HepG2 (cell line): ENCODE measurements at regions not wholly inside any gene's neighbourhood (a gene's known extent, or its start where the extent isn't known, plus 50 kb on each side); places are given as distances from the start of the nearest gene placed in this dataset.
A peak's percentile ranks its signal among the peaks of the same experiment; 100 is the strongest.

Source experiments
- ATAC-seq: fragments of 200-7000 bp; cut with Tn5 transposase; 3 replicates; pipeline ENCODE4 v1.9.1; 2020; ENCODE audit warnings: mild to moderate bottlenecking, moderate library complexity
- BruUV-seq: library from RNA; stranded (reverse); fragments of 400-500 nt; replicated peaks from 2 replicates; lab custom pipeline; 2021; lab: Mats Ljungman, UMichigan
- CTCF ChIA-PET: fragments of 300-600 bp; formaldehyde crosslinking; extraction: SDS; loops from one replicate; lab custom pipeline; 2021; ENCODE audit warnings: low total read pairs, inconsistent platforms, low intra/inter-chr PET ratio; lab: Yijun Ruan, JAX
- POLR2A ChIA-PET: fragments of 350-600 bp; sonication (Branson Sonifier 250); formaldehyde crosslinking; loops from one replicate; lab custom pipeline; 2020; ENCODE audit warnings: antibody characterized with exemption, inconsistent platforms; lab: Yijun Ruan, JAX
- DNase-seq: peaks from one replicate; pipeline ENCODE4 v3.0.0-alpha.2; 2015; ENCODE audit warnings: low spot score
- FAIRE-seq: peaks from 3 replicates; lab custom pipeline; 2011; peaks lifted over from hg19 to GRCh38; lab: Jason Lieb, UNC
- H2AFZ ChIP-seq: one replicate; pipeline ENCODE4 v1.6.1; 2011; ENCODE audit warnings: low read length, inconsistent platforms
- H3K27ac ChIP-seq: fragments of 300-600 bp; 3 replicates; pipeline ENCODE4 v1.8.0; 2011; ENCODE audit warnings: mixed run types, mild to moderate bottlenecking, mixed read lengths, low read length, inconsistent platforms; ENCODE audit not compliant: insufficient read depth; ENCODE audit errors: extremely low read length
- H3K27me3 ChIP-seq, 2 experiments: fragments of 200-600 bp in 1 of 2; 2 replicates in 1 of 2; 3 replicates in 1 of 2; pipeline versions ENCODE4 v1.6.0 to v1.8.0; 2011; ENCODE audit warnings: low read length in 2 of 2, mild to moderate bottlenecking in 2 of 2, moderate library complexity in 2 of 2, inconsistent platforms in 1 of 2; ENCODE audit not compliant: insufficient read depth in 2 of 2, control insufficient read depth in 1 of 2
- H3K36me3 ChIP-seq, 2 experiments: fragments of 200-600 bp in 1 of 2; replicated peaks in 1 of 2; 2 replicates in 1 of 2; 3 replicates in 1 of 2; pipeline versions ENCODE4 v1.5.1 to v1.8.0; 2011; ENCODE audit warnings: low read length in 2 of 2, inconsistent platforms in 1 of 2; ENCODE audit not compliant: insufficient read depth in 2 of 2, control insufficient read depth in 1 of 2
- H3K4me1 ChIP-seq: 2 replicates; pipeline ENCODE4 v1.5.1; 2012; ENCODE audit warnings: low read length, inconsistent platforms; ENCODE audit not compliant: insufficient read depth
- H3K4me2 ChIP-seq: 2 replicates; pipeline ENCODE4 v1.6.0; 2011; ENCODE audit warnings: low read depth, low read length, inconsistent platforms
- H3K4me3 ChIP-seq, 3 experiments: fragments of 200-600 bp in 1 of 3; sonication (generic), shearing (Covaris generic) in 1 of 3; replicated peaks in 1 of 3; 2 replicates each; pipeline ENCODE4 v1.5.1; 2011 to 2016; ENCODE audit warnings: low read length in 3 of 3, inconsistent platforms in 2 of 3, low read depth in 2 of 3, mild to moderate bottlenecking in 2 of 3, control low read depth in 1 of 3, mixed read lengths in 1 of 3; ENCODE audit not compliant: insufficient read depth in 1 of 3
- H3K79me2 ChIP-seq: one replicate; pipeline ENCODE4 v1.6.1; 2011; ENCODE audit warnings: low read length, inconsistent platforms; ENCODE audit not compliant: insufficient read depth
- H3K9ac ChIP-seq: 2 replicates; pipeline ENCODE4 v1.6.0; 2011; ENCODE audit warnings: mild to moderate bottlenecking, low read depth, low read length, inconsistent platforms; ENCODE audit not compliant: insufficient read depth
- H3K9me3 ChIP-seq: 2 replicates; pipeline ENCODE4 v1.5.1; 2012; ENCODE audit warnings: mild to moderate bottlenecking, low read length
- H4K20me1 ChIP-seq: 2 replicates; pipeline ENCODE4 v1.6.0; 2011; ENCODE audit warnings: inconsistent platforms, mild to moderate bottlenecking, low read length, moderate library complexity; ENCODE audit not compliant: insufficient read depth
- ARID2 ChIP-seq: sonication (generic); formaldehyde crosslinking; IDR thresholded peaks from 2 replicates; pipeline ENCODE4 v1.8.1; 2022; ENCODE audit warnings: mild to moderate bottlenecking, missing genetic modification reagents, borderline replicate concordance
- ATAD3A ChIP-seq: sonication (generic); formaldehyde crosslinking; IDR thresholded peaks from 2 replicates; pipeline ENCODE4 v1.4.0; 2020; ENCODE audit warnings: missing genetic modification reagents
- ATF7 ChIP-seq, 2 experiments: fragments of 450-650 bp in 1 of 2; sonication (generic) in 1 of 2; formaldehyde crosslinking in 1 of 2; IDR thresholded peaks; 2 replicates each; pipeline versions ENCODE4 v1.4.0 to v1.6.1; 2016 to 2020; ENCODE audit warnings: antibody characterized with exemption in 1 of 2, mild to moderate bottlenecking in 1 of 2, missing genetic modification reagents in 1 of 2
- EZH2 ChIP-seq: conservative IDR thresholded peaks from 2 replicates; pipeline ENCODE4 v1.6.1; 2012; ENCODE audit warnings: mild to moderate bottlenecking, low read depth, low read length, moderate library complexity
- FOSL1 ChIP-seq: sonication (generic); formaldehyde crosslinking; IDR thresholded peaks from 2 replicates; pipeline ENCODE4 v1.9.0; 2021; ENCODE audit warnings: missing genetic modification reagents, borderline replicate concordance
- KAT8 ChIP-seq: IDR thresholded peaks from 2 replicates; pipeline ENCODE4 v1.6.1; 2016; ENCODE audit warnings: missing genetic modification reagents, missing compliant biosample characterization
- NR3C1 ChIP-seq: sonication (generic); formaldehyde crosslinking; IDR thresholded peaks from 2 replicates; pipeline ENCODE4 v1.4.0; 2020; ENCODE audit warnings: missing genetic modification reagents
- RNF2 ChIP-seq: fragments of 450-650 bp; conservative IDR thresholded peaks from 2 replicates; pipeline ENCODE4 v1.6.1; 2016; ENCODE audit warnings: low read depth
- RXRA ChIP-seq: sonication (generic); formaldehyde crosslinking; IDR thresholded peaks from 2 replicates; pipeline ENCODE4 v1.5.1; 2020; ENCODE audit warnings: missing genetic modification reagents
- TEAD2 ChIP-seq: sonication (generic); formaldehyde crosslinking; IDR thresholded peaks from 2 replicates; pipeline ENCODE4 v1.9.0; 2021; ENCODE audit warnings: missing genetic modification reagents
- XRCC5 ChIP-seq: fragments of 200-400 bp; formaldehyde crosslinking; optimal IDR thresholded peaks from 2 replicates; pipeline ENCODE3; 2017; ENCODE audit warnings: mild to moderate bottlenecking, low read length
- ZFP90 ChIP-seq: sonication (generic); formaldehyde crosslinking; IDR thresholded peaks from 2 replicates; pipeline ENCODE4 v1.8.0; 2022; ENCODE audit warnings: missing genetic modification reagents, mild to moderate bottlenecking, inconsistent platforms, borderline replicate concordance
- ZNF382 ChIP-seq: sonication (generic); formaldehyde crosslinking; IDR thresholded peaks from 2 replicates; pipeline ENCODE4 v1.5.0; 2020; ENCODE audit warnings: missing genetic modification reagents, mild to moderate bottlenecking, borderline replicate concordance
- ZNF850 ChIP-seq: sonication (generic); formaldehyde crosslinking; conservative IDR thresholded peaks from 2 replicates; pipeline ENCODE4 v1.9.0; 2021; ENCODE audit warnings: mild to moderate bottlenecking, missing genetic modification reagents
- WGBS: methylation state at CpG from one replicate; pipeline ENCODE4 v1.1.6; 2017; ENCODE audit warnings: low lambda C conversion rate; 5-methylcytosine and 5-hydroxymethylcytosine counted together
- in situ Hi-C: cut with HindIII; loops from 2 replicates; pipeline ENCODE4 v1.10.0; 2017; ENCODE audit warnings: low pct_unique_long_range_greater_than_20kb; ENCODE audit not compliant: extremely low pct_ligation_motif_present
- intact Hi-C: fragments of 100-400 bp; cut with micrococcal nuclease; formaldehyde crosslinking; loops from one replicate; pipeline ENCODE4 v1.10.0; 2022; ENCODE audit not compliant: unreplicated experiment
- TF ChIP-seq, protein P1 (sequence below): sonication (generic); formaldehyde crosslinking; IDR thresholded peaks from 2 replicates; pipeline ENCODE4 v1.4.0; 2020; ENCODE audit warnings: missing genetic modification reagents, low read depth, mild to moderate bottlenecking, borderline replicate concordance
- TF ChIP-seq, protein P2 (sequence below): sonication (generic); formaldehyde crosslinking; IDR thresholded peaks from 2 replicates; pipeline ENCODE4 v1.5.1; 2020; ENCODE audit warnings: missing genetic modification reagents, mild to moderate bottlenecking, borderline replicate concordance
- TF ChIP-seq, protein P3 (sequence below): IDR thresholded peaks from 2 replicates; pipeline ENCODE4 v1.6.1; 2016; ENCODE audit warnings: low read depth, borderline replicate concordance

DNA sequence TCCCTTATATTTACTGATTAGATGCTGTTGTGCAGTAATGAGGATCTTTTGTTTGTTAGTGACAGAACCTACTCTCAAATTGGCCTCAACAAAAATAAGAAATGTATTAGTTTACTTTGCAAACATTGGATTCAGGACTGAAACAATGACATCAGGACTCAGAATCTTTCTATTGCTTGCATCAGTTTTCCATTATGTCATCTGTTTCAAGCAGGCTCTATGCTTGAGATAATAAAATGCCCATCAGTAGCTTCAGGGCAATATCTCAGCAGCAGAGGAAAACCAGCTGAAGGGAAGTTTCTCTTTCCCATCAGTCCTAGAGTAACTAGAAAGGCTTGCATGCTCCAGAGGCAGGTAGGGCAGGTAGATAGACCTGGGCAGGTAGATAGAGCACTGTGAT lies 375.5 kb upstream of the SLC8A1 start:
- Histone ChIP-seq H3K36me3 (no peaks in the 10 kb centered on the region), H2AFZ (no peak overlapping the region), H3K79me2 (no peaks in the 10 kb centered on the region), H3K9ac (no peak overlapping the region), H3K27ac (no peak overlapping the region)
- in situ Hi-C loops: no loop called here
- BruUV-seq: no TSS peak
- POLR2A ChIA-PET: no interaction called here
- DNase-seq: no peak
- intact Hi-C loops: no loop called here
- no peak for TF ChIP-seq ARID2 (CRISPR knock-in tag)
- TF ChIP-seq ATF7 (IDR thresholded peaks at IDR 0.05): peak; percentile 45
- TF ChIP-seq ATF7 (CRISPR knock-in tag; IDR thresholded peaks at IDR 0.05): no peak
- TF ChIP-seq, all 625 proteins: peak for 1
- FAIRE-seq (no peak), ATAC-seq (no peak)
- H3K27me3 ChIP-seq: no peaks in the 10 kb centered on the region
- H3K4me3 ChIP-seq: no peak overlapping the region
- no peak overlapping the region for H3K4me2 ChIP-seq
- no peaks in the 10 kb centered on the region for H3K4me1 ChIP-seq
- H4K20me1 ChIP-seq: no peaks in the 10 kb centered on the region
- no peaks in the 10 kb centered on the region for H3K9me3 ChIP-seq
- CTCF ChIA-PET: no interaction called here

DNA sequence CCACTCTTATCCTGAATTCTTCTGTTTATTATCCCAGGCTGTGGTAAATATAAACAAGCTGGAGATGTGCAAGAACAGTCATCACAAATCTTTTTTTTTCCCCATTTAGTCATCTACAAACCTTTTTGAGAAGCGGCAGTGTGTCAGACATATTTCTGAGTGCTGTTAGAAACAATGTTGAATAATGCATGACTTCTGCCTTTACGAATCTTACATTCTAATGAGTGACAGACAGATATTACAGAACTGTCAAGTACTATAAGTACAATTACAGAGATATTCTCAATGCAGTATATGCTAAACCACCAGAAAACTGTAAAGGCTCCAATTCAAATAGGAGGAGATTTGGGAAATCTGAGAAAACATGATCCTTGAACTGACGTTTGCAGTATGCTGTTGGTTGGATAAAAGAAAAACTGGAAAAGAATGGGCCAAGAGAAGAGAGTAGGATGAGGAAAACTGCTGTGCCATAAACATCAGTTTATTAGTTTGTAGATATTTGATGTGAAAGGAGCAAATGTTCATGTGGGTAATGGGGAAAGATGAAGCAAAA lies 379.5 kb upstream of the SLC8A1 start:
- no peak overlapping the region for H3K4me3 ChIP-seq
- no peaks in the 10 kb centered on the region for H3K4me1 ChIP-seq
- H3K27me3 ChIP-seq: no peaks in the 10 kb centered on the region
- POLR2A ChIA-PET: no interaction called here
- DNase-seq: no peak
- no peak for FAIRE-seq
- in situ Hi-C loops: no loop called here
- under 1% methylated on average over 3 of the region's 3 CpGs for WGBS
- H3K4me2 ChIP-seq: no peak overlapping the region
- CTCF ChIA-PET: no interaction called here
- H3K9me3 ChIP-seq: no peaks in the 10 kb centered on the region
- H4K20me1 ChIP-seq: no peaks in the 10 kb centered on the region
- no peaks in the 10 kb centered on the region for H3K79me2 ChIP-seq
- no peak overlapping the region for H3K9ac ChIP-seq
- ATAC-seq: no peak
- intact Hi-C loops: no loop called here
- no TSS peak for BruUV-seq
- no peak overlapping the region for H3K27ac ChIP-seq
- no peak overlapping the region for H2AFZ ChIP-seq
- H3K36me3 ChIP-seq: no peaks in the 10 kb centered on the region
- TF ChIP-seq NR3C1 (CRISPR knock-in tag) (no peak), KAT8 (no peak), RXRA (CRISPR knock-in tag) (no peak), ZNF382 (CRISPR knock-in tag) (no peak), ZNF850 (no peak), ATAD3A (CRISPR knock-in tag) (no peak), ZFP90 (no peak), FOSL1 (CRISPR knock-in tag) (no peak), TEAD2 (CRISPR knock-in tag) (no peak), RNF2 (no peak), EZH2 (no peak), XRCC5 (no peak)
- TF ChIP-seq, protein P1, sequence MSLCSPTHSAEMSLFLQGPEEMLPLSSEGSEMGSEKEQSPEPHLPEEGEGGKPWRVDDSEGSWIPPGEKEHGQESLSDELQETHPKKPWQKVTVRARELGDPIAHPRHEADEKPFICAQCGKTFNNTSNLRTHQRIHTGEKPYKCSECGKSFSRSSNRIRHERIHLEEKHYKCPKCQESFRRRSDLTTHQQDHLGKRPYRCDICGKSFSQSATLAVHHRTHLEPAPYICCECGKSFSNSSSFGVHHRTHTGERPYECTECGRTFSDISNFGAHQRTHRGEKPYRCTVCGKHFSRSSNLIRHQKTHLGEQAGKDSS: no peak
- TF ChIP-seq, protein P2, sequence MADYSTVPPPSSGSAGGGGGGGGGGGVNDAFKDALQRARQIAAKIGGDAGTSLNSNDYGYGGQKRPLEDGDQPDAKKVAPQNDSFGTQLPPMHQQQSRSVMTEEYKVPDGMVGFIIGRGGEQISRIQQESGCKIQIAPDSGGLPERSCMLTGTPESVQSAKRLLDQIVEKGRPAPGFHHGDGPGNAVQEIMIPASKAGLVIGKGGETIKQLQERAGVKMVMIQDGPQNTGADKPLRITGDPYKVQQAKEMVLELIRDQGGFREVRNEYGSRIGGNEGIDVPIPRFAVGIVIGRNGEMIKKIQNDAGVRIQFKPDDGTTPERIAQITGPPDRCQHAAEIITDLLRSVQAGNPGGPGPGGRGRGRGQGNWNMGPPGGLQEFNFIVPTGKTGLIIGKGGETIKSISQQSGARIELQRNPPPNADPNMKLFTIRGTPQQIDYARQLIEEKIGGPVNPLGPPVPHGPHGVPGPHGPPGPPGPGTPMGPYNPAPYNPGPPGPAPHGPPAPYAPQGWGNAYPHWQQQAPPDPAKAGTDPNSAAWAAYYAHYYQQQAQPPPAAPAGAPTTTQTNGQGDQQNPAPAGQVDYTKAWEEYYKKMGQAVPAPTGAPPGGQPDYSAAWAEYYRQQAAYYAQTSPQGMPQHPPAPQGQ (CRISPR knock-in tag): no peak
- TF ChIP-seq, protein P3, sequence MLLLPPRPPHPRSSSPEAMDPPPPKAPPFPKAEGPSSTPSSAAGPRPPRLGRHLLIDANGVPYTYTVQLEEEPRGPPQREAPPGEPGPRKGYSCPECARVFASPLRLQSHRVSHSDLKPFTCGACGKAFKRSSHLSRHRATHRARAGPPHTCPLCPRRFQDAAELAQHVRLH (CRISPR knock-in tag): no peak
